ENCODE measurements at regions not wholly inside any gene's neighbourhood (a gene's known extent, or its start where the extent isn't known, plus 50 kb on each side); places are given as distances from the start of the nearest gene placed in this dataset.

- no peak overlapping the region for H3K4me3 ChIP-seq (ENCODE audit: low read depth, low read length)
- no peak for TF ChIP-seq CTCF (IDR thresholded peaks at IDR 0.05; ENCODE audit: low read depth, low read length)
These were observed 100.2 kb downstream of the FGF9 start for GRCh38 chr13:21771075-21771474.

- no peak for TF ChIP-seq CTCF (IDR thresholded peaks at IDR 0.05; ENCODE audit: low read depth, low read length)
These were observed 106.3 kb downstream of the FGF9 start for GRCh38 chr13:21777166-21777565.

DNA sequence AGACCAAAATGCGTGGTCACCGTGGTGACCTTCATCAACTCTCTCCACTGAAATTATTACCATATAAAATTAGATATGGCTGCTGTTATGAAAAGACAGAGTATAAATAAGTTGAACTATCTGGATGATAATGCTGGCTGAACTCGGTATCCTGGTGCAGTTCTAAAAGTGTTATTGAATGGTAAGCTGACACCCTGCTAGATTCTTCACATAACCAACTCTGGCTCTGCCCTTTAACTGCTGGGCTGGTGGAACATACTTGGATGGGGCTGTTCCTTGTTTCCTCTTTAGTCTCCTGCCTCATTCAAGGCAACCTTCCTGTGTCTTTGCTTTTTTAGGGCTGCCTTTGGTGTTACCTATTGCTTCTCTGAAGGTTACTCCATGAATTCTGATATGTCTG, 106.9 kb downstream of the FGF9 start:
- H3K4me3 ChIP-seq (ENCODE audit: low read depth, low read length): no peak overlapping the region
- TF ChIP-seq CTCF (IDR thresholded peaks at IDR 0.05; ENCODE audit: low read depth, low read length): no peak

More at GRCh38 chr13:21777166-21777565, 106.3 kb downstream of the FGF9 start:
- no peak overlapping the region for H3K4me3 ChIP-seq (ENCODE audit: low read depth, low read length)

DNA sequence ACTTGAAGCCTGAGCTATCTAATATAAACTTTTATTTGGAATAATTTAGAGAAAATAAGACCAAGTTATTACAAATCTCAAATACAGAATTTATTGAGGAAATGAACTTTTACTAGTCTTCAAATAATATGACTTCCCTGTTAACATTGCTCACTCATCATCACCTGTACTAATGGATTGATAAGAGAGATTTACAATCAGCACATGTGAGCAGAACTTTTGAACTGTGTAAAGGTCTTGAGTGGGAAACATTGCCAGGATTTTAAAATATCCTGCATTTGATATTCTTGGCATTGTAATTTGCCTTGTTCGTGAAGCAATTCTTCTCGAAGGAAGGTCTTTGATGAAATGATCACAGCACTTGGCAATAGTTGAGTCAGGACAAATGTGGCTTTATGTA, 111.9 kb downstream of the FGF9 start:
- no peak for TF ChIP-seq CTCF (IDR thresholded peaks at IDR 0.05; ENCODE audit: low read depth, low read length)
- H3K4me3 ChIP-seq (ENCODE audit: low read depth, low read length): no peak overlapping the region

DNA sequence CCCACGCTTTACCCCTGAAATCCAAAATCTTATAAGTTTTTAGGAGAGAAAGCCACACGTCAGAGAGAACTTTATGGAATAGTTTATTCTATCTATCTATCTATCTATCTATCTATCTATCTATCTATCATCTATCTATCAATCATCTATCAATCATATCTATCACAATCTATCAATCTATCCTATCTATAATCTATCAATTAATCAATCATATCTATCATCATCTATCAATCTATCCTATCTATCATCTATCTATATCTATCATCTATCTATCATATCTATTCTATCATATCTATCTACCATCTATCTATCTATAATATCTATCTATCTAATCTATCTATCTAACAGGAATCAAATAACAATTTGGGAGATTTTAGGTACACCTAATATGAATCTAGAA, 115.1 kb downstream of the FGF9 start:
- no peak for TF ChIP-seq CTCF (IDR thresholded peaks at IDR 0.05; ENCODE audit: low read depth, low read length)
- H3K4me3 ChIP-seq (ENCODE audit: low read depth, low read length): no peak overlapping the region

DNA sequence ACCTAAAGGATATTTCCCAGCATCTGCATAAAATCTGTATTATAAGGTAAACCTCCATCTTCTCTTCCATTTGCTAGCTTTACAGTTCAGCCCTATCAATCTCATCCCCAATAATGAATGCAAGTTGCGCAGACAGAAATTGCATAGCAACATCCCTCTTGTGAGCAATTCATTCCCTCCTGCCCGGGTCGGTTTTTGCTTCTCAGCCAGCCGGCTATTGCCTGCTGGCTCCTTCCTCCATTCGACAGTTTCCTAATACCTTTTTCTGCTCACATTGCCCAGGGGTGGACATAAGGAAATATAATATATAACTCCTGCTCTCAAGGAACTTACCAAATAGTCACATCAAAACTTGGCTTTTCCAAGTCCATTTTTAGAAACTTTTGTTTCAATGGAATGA, 125.2 kb downstream of the FGF9 start:
- no peak overlapping the region for H3K4me3 ChIP-seq (ENCODE audit: low read depth, low read length)
- no peak for TF ChIP-seq CTCF (IDR thresholded peaks at IDR 0.05; ENCODE audit: low read depth, low read length)

- no peak overlapping the region for H3K4me3 ChIP-seq (ENCODE audit: low read depth, low read length)
These were observed 126.1 kb downstream of the FGF9 start for GRCh38 chr13:21796775-21797514.

More at GRCh38 chr13:21796775-21797514, 126.1 kb downstream of the FGF9 start:
- TF ChIP-seq CTCF (IDR thresholded peaks at IDR 0.05; ENCODE audit: low read depth, low read length): no peak

Measured in WI38 (cell line).